Tibial artery (tissue), 4 donors: ENCODE measurements at regions not wholly inside any gene's neighbourhood (a gene's known extent, or its start where the extent isn't known, plus 50 kb on each side); places are given as distances from the start of the nearest gene placed in this dataset.

ENCODE experiments used
- DNase-seq, 2 donors: peaks; one replicate each; pipeline ENCODE4 v3.0.0-alpha.2; 2019
- H3K27ac ChIP-seq, 2 donors: fragments of 200-600 bp; sonication (generic) in 1 of 2; 1 replicate in 1 of 2; 2 replicates in 1 of 2; pipeline ENCODE4 v1.5.1; 2018 to 2019; ENCODE audit warnings: mild to moderate bottlenecking in 1 of 2
- H3K27me3 ChIP-seq, 2 donors: fragments of 200-600 bp; sonication (generic) in 1 of 2; one replicate each; pipeline versions ENCODE4 v1.5.1 to v1.6.0; 2016 to 2019
- H3K36me3 ChIP-seq, 3 donors: fragments of 200-600 bp; sonication (generic) in 2 of 3; one replicate each; pipeline ENCODE4 v1.5.1; 2016 to 2019; ENCODE audit warnings: mild to moderate bottlenecking in 2 of 3
- H3K4me1 ChIP-seq, 4 donors: fragments of 200-600 bp; sonication (generic) in 2 of 4; 1 replicate in 3 of 4; 2 replicates in 1 of 4; pipeline ENCODE4 v1.5.1; 2016 to 2019
- H3K4me3 ChIP-seq, 2 donors: fragments of 200-600 bp; sonication (generic) in 1 of 2; 1 replicate in 1 of 2; 2 replicates in 1 of 2; pipeline ENCODE4 v1.5.1; 2018 to 2019; ENCODE audit warnings: mild to moderate bottlenecking in 2 of 2
- H3K9me3 ChIP-seq, 3 donors: fragments of 200-600 bp; sonication (generic) in 1 of 3; one replicate each; pipeline ENCODE4 v1.5.1; 2016 to 2019
- CTCF ChIP-seq, 2 experiments: fragments of 200-600 bp in 1 of 2; fragments of 450-650 bp in 1 of 2; IDR thresholded peaks; one replicate each; pipeline ENCODE4 v1.5.1; 2017 to 2019; ENCODE audit warnings: antibody characterized with exemption in 2 of 2, mild to moderate bottlenecking in 1 of 2, moderate library complexity in 1 of 2
- intact Hi-C: fragments of 100-400 bp; cut with DNase I; formaldehyde crosslinking; loops from one replicate; pipeline ENCODE4 v1.15.0; 2023; ENCODE audit warnings: low total_unique reads

GRCh38 chr4:182169987-182170386, 73.2 kb upstream of the TENM3 start:
- DNase-seq = no peak
- Histone ChIP-seq H3K27ac (no peak overlapping the region), H3K36me3 (no peaks in the 10 kb centered on the region), H3K4me3 (no peak overlapping the region), H3K27me3 (no peaks in the 10 kb centered on the region), H3K4me1 (no peaks in the 10 kb centered on the region), H3K9me3 (no peaks in the 10 kb centered on the region)
- intact Hi-C loops = no loop called here
- TF ChIP-seq CTCF (IDR thresholded peaks at IDR 0.05) = no peak

GRCh38 chr4:182170417-182170935, 72.7 kb upstream of the TENM3 start:
- Histone ChIP-seq H3K36me3 (no peaks in the 10 kb centered on the region), H3K4me3 (no peak overlapping the region), H3K9me3 (no peaks in the 10 kb centered on the region), H3K4me1 (no peaks in the 10 kb centered on the region), H3K27ac (no peak overlapping the region), H3K27me3 (no peaks in the 10 kb centered on the region)
- intact Hi-C loops = no loop called here
- DNase-seq = no peak
- TF ChIP-seq CTCF (IDR thresholded peaks at IDR 0.05) = no peak

DNA sequence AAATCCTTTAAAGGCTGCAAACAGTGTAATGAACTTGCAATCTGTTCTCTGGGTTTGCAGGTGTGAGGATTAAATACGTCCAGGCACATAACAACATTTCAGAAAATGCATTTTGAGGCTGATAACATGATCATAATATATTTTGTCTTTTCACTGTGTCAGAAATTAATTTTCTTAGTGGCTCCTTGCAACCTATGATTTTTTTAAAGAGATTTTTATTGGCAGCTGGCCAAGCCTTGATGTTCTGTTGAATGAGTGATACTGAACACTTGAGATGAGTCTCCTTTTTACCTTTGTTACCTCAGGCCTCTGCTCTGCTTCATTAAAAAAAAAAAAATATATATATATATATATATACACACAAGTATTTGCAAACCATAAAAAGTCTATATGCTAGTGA, 68.2 kb upstream of the TENM3 start:
- Histone ChIP-seq H3K4me1 (no peaks in the 10 kb centered on the region), H3K4me3 (no peak overlapping the region), H3K27me3 (peaks cover 0 to 4% of the 10 kb centered on the region in 2 donors), H3K9me3 (no peaks in the 10 kb centered on the region), H3K36me3 (no peaks in the 10 kb centered on the region), H3K27ac (no peak overlapping the region)
- no peak for DNase-seq
- intact Hi-C loops = no loop called here
- no peak for TF ChIP-seq CTCF (IDR thresholded peaks at IDR 0.05)

DNA sequence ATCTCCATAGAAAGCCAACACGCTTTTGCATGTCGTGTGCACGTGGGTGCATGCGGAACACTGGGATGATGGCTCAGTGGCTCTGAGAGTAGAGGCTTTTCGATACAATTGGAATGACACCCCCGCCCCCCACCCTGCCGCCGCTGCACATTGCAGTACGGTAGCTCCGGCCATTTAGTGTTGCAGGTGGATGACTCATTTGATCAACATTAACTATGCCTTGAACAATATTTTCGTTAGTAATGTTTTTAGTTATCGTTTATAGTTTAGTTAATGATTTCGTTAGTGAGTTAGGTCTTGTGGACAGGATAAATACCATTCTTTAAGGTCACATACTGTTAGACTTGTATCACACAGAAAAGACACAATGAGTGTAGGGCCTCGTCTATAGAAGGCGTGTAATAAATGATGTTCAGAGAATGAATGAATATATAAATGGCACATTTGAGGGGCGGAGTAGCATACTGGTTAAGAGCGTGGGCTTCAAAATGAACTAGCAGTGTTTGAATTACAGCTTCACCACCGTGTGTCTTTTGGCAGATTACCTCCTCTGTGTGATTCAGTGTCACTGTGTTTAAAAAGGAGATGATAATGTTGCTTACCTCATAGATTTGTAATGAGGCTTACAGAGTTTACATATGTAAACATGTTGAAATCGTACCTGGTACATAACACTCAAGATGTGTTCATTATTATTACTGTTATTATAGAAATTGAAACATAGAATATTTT, 67.2 kb upstream of the TENM3 start:
- intact Hi-C loops = no loop called here
- no peak overlapping the region for H3K27ac ChIP-seq
- TF ChIP-seq CTCF (IDR thresholded peaks at IDR 0.05) = no peak
- H3K27me3 ChIP-seq = peaks cover 0 to 4% of the 10 kb centered on the region in 2 donors
- DNase-seq = no peak
- H3K9me3 ChIP-seq = no peaks in the 10 kb centered on the region
- no peak overlapping the region for H3K4me3 ChIP-seq
- no peaks in the 10 kb centered on the region for H3K4me1 ChIP-seq
- H3K36me3 ChIP-seq = no peaks in the 10 kb centered on the region

DNA sequence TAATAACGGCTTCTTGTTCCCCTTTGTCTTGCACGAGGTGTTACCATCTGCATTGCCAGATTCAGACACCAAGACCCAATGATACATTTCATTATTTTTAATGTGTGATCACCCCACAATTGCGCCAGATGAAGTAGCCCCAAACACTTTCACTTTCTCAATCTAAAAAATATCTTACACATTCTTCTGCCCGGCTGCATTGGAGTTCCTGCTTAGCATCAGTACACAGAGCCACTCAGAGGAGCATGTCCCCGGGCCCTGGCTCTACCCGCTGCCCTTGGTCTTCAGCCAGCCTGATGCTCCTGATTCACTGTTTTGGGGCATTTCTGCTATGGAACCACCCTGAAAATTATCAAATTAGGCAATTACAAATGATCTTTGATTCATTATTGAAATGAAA, 66.0 kb upstream of the TENM3 start:
- no peaks in the 10 kb centered on the region for H3K36me3 ChIP-seq
- peaks cover 0 to 4% of the 10 kb centered on the region in 2 donors for H3K27me3 ChIP-seq
- no peaks in the 10 kb centered on the region for H3K9me3 ChIP-seq
- H3K4me3 ChIP-seq = no peak overlapping the region
- DNase-seq = no peak
- no peaks in the 10 kb centered on the region for H3K4me1 ChIP-seq
- intact Hi-C loops = no loop called here
- TF ChIP-seq CTCF (IDR thresholded peaks at IDR 0.05) = no peak
- no peak overlapping the region for H3K27ac ChIP-seq
